ENCODE measurements at regions not wholly inside any gene's neighbourhood (a gene's known extent, or its start where the extent isn't known, plus 50 kb on each side); places are given as distances from the start of the nearest gene placed in this dataset.

GRCh38 chr14:58736606-58737005 is 98.8 kb downstream of the DACT1 start:
- Mint-ChIP-seq H3K4me1 (peaks cover 3% of the 10 kb centered on the region), H3K27me3 (ENCODE audit: insufficient read depth) (peaks cover 15% of the 10 kb centered on the region), H3K9me3 (no peaks in the 10 kb centered on the region), H3K36me3 (ENCODE audit: low read depth) (no peaks in the 10 kb centered on the region), H3K4me3 (no peak overlapping the region), H3K27ac (no peak overlapping the region)
- Histone ChIP-seq H3K9me3 (ENCODE audit: control insufficient read depth, low read length) (no peaks in the 10 kb centered on the region), H3K27me3 (ENCODE audit: control insufficient read depth, insufficient read depth, low read length, poor library complexity, severe bottlenecking) (peaks cover 13% of the 10 kb centered on the region), H3K4me1 (ENCODE audit: control insufficient read depth, insufficient read depth, low read length) (no peaks in the 10 kb centered on the region), H3K36me3 (ENCODE audit: control insufficient read depth, insufficient read depth, low read length) (no peaks in the 10 kb centered on the region), H3K9ac (ENCODE audit: extremely low read depth, low read length, poor library complexity, severe bottlenecking) (no peak overlapping the region), H3K27ac (ENCODE audit: low read depth, low read length) (no peak overlapping the region), H3K4me3 (ENCODE audit: low read length) (no peak overlapping the region)
- TF ChIP-seq, protein P1, sequence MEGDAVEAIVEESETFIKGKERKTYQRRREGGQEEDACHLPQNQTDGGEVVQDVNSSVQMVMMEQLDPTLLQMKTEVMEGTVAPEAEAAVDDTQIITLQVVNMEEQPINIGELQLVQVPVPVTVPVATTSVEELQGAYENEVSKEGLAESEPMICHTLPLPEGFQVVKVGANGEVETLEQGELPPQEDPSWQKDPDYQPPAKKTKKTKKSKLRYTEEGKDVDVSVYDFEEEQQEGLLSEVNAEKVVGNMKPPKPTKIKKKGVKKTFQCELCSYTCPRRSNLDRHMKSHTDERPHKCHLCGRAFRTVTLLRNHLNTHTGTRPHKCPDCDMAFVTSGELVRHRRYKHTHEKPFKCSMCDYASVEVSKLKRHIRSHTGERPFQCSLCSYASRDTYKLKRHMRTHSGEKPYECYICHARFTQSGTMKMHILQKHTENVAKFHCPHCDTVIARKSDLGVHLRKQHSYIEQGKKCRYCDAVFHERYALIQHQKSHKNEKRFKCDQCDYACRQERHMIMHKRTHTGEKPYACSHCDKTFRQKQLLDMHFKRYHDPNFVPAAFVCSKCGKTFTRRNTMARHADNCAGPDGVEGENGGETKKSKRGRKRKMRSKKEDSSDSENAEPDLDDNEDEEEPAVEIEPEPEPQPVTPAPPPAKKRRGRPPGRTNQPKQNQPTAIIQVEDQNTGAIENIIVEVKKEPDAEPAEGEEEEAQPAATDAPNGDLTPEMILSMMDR (conservative IDR thresholded peaks at IDR 0.05): no peak
- DNase-seq: no peak
- WGBS, 2 experiments (ENCODE audit: insufficient coverage in 1 of 2, insufficient read length in 1 of 2): 94 to 96% methylated on average over 2 to 4 of the region's 4 CpGs

- H3K4me3 Mint-ChIP-seq: no peak overlapping the region
- no peaks in the 10 kb centered on the region for H3K4me1 ChIP-seq (ENCODE audit: control insufficient read depth, insufficient read depth, low read length)
- peaks cover 3% of the 10 kb centered on the region for H3K4me1 Mint-ChIP-seq
- peaks cover 13% of the 10 kb centered on the region for H3K27me3 ChIP-seq (ENCODE audit: control insufficient read depth, insufficient read depth, low read length, poor library complexity, severe bottlenecking)
- no peak for DNase-seq
- no peak overlapping the region for H3K4me3 ChIP-seq (ENCODE audit: low read length)
- H3K27me3 Mint-ChIP-seq (ENCODE audit: insufficient read depth): peaks cover 12% of the 10 kb centered on the region
- no peak overlapping the region for H3K27ac ChIP-seq (ENCODE audit: low read depth, low read length)
- TF ChIP-seq, protein P1 (conservative IDR thresholded peaks at IDR 0.05): no peak
- H3K9me3 ChIP-seq (ENCODE audit: control insufficient read depth, low read length): no peaks in the 10 kb centered on the region
- no peaks in the 10 kb centered on the region for H3K36me3 ChIP-seq (ENCODE audit: control insufficient read depth, insufficient read depth, low read length)
- H3K36me3 Mint-ChIP-seq (ENCODE audit: low read depth): no peaks in the 10 kb centered on the region
- no peak overlapping the region for H3K27ac Mint-ChIP-seq
- no peak overlapping the region for H3K9ac ChIP-seq (ENCODE audit: extremely low read depth, low read length, poor library complexity, severe bottlenecking)
- WGBS, 2 experiments (ENCODE audit: insufficient coverage in 1 of 2, insufficient read length in 1 of 2): 71 to 97% methylated on average over 4 of the region's 5 CpGs
- H3K9me3 Mint-ChIP-seq: no peaks in the 10 kb centered on the region
These were observed 99.7 kb downstream of the DACT1 start for GRCh38 chr14:58737511-58737910.

GRCh38 chr14:58738189-58738836 is 100.6 kb downstream of the DACT1 start:
- no peaks in the 10 kb centered on the region for H3K9me3 Mint-ChIP-seq
- H3K27ac Mint-ChIP-seq: no peak overlapping the region
- no peak overlapping the region for H3K4me3 ChIP-seq (ENCODE audit: low read length)
- TF ChIP-seq, protein P1 (conservative IDR thresholded peaks at IDR 0.05): no peak
- H3K4me1 Mint-ChIP-seq: peaks cover 3% of the 10 kb centered on the region
- H3K27ac ChIP-seq (ENCODE audit: low read depth, low read length): no peak overlapping the region
- no peaks in the 10 kb centered on the region for H3K4me1 ChIP-seq (ENCODE audit: control insufficient read depth, insufficient read depth, low read length)
- WGBS, 2 experiments (ENCODE audit: insufficient coverage in 1 of 2, insufficient read length in 1 of 2): 85% methylated on average over 2 of the region's 3 CpGs; no CpG with 5 or more reads in 1 of the 2 experiments
- no peak for DNase-seq
- H3K36me3 ChIP-seq (ENCODE audit: control insufficient read depth, insufficient read depth, low read length): no peaks in the 10 kb centered on the region
- H3K9me3 ChIP-seq (ENCODE audit: control insufficient read depth, low read length): no peaks in the 10 kb centered on the region
- no peaks in the 10 kb centered on the region for H3K36me3 Mint-ChIP-seq (ENCODE audit: low read depth)
- no peak overlapping the region for H3K9ac ChIP-seq (ENCODE audit: extremely low read depth, low read length, poor library complexity, severe bottlenecking)
- H3K27me3 Mint-ChIP-seq (ENCODE audit: insufficient read depth): peaks cover 7% of the 10 kb centered on the region
- peaks cover 7% of the 10 kb centered on the region for H3K27me3 ChIP-seq (ENCODE audit: control insufficient read depth, insufficient read depth, low read length, poor library complexity, severe bottlenecking)
- no peak overlapping the region for H3K4me3 Mint-ChIP-seq

All from endodermal cell (in vitro differentiated cells).